Pancreas (tissue), 10 donors: ENCODE measurements at regions not wholly inside any gene's neighbourhood (a gene's known extent, or its start where the extent isn't known, plus 50 kb on each side); places are given as distances from the start of the nearest gene placed in this dataset.

Source experiments
- ATAC-seq, 4 donors: fragments of 200-7000 bp; cut with Tn5 transposase; one replicate each; pipeline versions ENCODE4 v1.8.0 to v1.9.1; 2020; ENCODE audit warnings: mild to moderate bottlenecking in 4 of 4, moderate library complexity in 4 of 4
- DNase-seq, 6 donors: peaks; one replicate each; pipeline ENCODE4 v3.0.0-alpha.2; 2020
- FAIRE-seq: peaks from 2 replicates; lab custom pipeline; 2012; peaks lifted over from hg19 to GRCh38; lab: Jason Lieb, UNC
- H3K27ac ChIP-seq, 4 donors: fragments of 200-600 bp; sonication (generic); 1 replicate in 3 of 4; 2 replicates in 1 of 4; pipeline versions ENCODE4 v1.5.0 to v1.8.0; 2020
- H3K27me3 ChIP-seq, 4 donors: fragments of 200-600 bp; one replicate each; pipeline ENCODE4 v1.8.0; 2021
- H3K36me3 ChIP-seq, 3 donors: fragments of 200-600 bp; sonication (generic) in 1 of 3; one replicate each; pipeline versions ENCODE4 v1.5.0 to v1.8.0; 2020 to 2021
- H3K4me1 ChIP-seq, 3 donors: fragments of 200-600 bp; one replicate each; pipeline ENCODE4 v1.8.0; 2021
- H3K4me3 ChIP-seq, 4 donors: fragments of 200-600 bp; sonication (generic) in 2 of 4; one replicate each; pipeline versions ENCODE4 v1.5.0 to v1.8.0; 2020 to 2021
- H3K9me3 ChIP-seq, 4 donors: fragments of 200-600 bp; one replicate each; pipeline ENCODE4 v1.8.0; 2021
- CTCF ChIP-seq, 4 donors: fragments of 200-600 bp; sonication (generic) in 3 of 4; IDR thresholded peaks; one replicate each; pipeline versions ENCODE4 v1.5.0 to v1.8.0; 2021; ENCODE audit warnings: antibody characterized with exemption in 4 of 4
- WGBS, 2 donors: extraction: QIAGEN DNeasy Blood & Tissue Kit; methylation state at CpG; one replicate each; pipeline ENCODE4 v1.1.7; 2013; 5-methylcytosine and 5-hydroxymethylcytosine counted together
- intact Hi-C, 3 donors: fragments of 100-400 bp; cut with DNase I; formaldehyde crosslinking; loops; one replicate each; pipeline versions ENCODE4 v1.11.1 to v1.14.2; 2022
- donor health status: healthy with polysubstance abuse.
- donor health status: DM: no; HTN: no; CAD: no; lungs with moderate emphysema.
- donor health status: DM: no; HTN: no; CAD: no.
- donor health status: control.
- donor health status: control.
- donor health status: Bipolar disorder and iron deficiency.
- donor health status: DM: yes; HTN: yes; CAD: no.
- donor health status: DM: no; HTN: no; CAD: no.
- donor health status: DM: no; HTN: no; CAD: no.
- donor health status: DM: yes; HTN: yes; CAD: no.

DNA sequence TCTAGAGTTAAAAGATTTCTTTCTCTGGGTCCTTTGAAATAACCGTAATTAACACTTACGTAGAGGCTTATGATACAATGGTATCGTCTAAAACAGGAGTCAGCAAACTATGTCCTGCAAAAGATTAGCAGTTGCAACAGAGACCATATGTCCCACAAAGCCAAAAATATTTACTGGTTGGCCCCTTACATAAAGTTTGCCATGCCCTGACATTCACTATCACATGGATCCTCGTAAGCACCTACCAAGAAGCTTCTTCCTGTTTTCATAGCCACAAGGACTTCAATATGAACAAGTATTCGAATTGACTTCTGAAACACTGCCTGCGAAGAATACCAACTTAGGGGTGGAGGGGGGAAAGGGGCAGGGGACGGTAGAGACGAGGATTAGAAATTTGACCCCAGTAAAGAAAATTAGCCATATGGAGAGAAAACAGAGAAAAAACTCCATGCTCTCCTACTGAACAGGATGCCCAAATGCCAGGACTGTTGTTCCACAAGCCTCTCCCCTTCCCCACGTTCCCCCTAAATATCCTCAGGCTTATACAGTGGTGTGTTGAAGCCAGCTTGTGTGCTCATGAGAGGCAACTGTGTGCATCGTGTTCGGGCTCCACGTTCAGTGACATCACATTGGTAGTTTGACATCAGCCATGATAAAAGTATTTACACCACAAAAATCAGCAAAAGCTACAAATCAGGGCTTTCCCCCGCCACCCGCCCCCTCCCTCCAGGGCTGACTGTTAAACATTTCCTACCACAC lies 144.1 kb upstream of the HES1 start:
- ATAC-seq (no peak), DNase-seq (no peak), FAIRE-seq (no peak)
- no peaks in the 10 kb centered on the region for H3K36me3 ChIP-seq
- no peaks in the 10 kb centered on the region for H3K27me3 ChIP-seq
- no peak overlapping the region for H3K27ac ChIP-seq
- no peaks in the 10 kb centered on the region for H3K4me1 ChIP-seq
- no peak overlapping the region for H3K4me3 ChIP-seq
- H3K9me3 ChIP-seq = no peaks in the 10 kb centered on the region
- intact Hi-C loops = loop anchor here in 1 of 3 donors (10.0 kb wide), 1 partner anchor 207 kb away; no protein-coding TSS in a partner anchor
- TF ChIP-seq CTCF (IDR thresholded peaks at IDR 0.05) = no peak
- 84 to 86% methylated on average over 14 of the region's 14 CpGs for WGBS, 2 donors

- ATAC-seq (no peak), FAIRE-seq (no peak), DNase-seq (no peak)
- no peak for TF ChIP-seq CTCF (IDR thresholded peaks at IDR 0.05)
- no peaks in the 10 kb centered on the region for H3K36me3 ChIP-seq
- intact Hi-C loops = loop anchor here in 1 of 3 donors (10.0 kb wide), 1 partner anchor 208 kb away; no protein-coding TSS in a partner anchor
- H3K4me1 ChIP-seq = no peaks in the 10 kb centered on the region
- WGBS, 2 donors = 85 to 90% methylated on average over 2 of the region's 2 CpGs
- H3K27ac ChIP-seq = no peak overlapping the region
- no peaks in the 10 kb centered on the region for H3K27me3 ChIP-seq
- H3K4me3 ChIP-seq = no peak overlapping the region
- H3K9me3 ChIP-seq = no peaks in the 10 kb centered on the region
Observed at GRCh38 chr3:193992425-193993037, 143.4 kb upstream of the HES1 start.

DNA sequence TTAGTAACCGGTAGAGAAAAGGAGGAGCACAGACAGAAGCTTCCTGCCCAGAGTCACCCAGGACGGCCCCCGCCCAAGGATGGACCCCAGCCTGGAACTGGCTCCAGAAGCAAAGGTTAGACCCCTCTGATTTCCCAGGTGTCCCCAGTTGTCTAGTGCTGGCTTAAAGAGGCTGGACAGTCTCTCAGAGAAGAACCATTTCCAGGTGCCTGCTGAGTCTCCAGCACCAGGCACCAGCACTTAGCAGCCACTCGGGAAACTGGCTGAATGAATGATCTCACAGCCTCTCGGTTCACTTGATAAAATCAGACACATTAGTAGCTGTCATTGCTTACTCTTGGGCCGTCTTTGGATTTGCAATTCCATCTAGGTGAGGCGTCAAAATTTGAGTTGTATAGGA lies 139.7 kb upstream of the HES1 start:
- no peak for FAIRE-seq

GRCh38 chr3:193996641-193997089 lies 139.3 kb upstream of the HES1 start:
- 92 to 98% methylated on average over 6 of the region's 6 CpGs for WGBS, 2 donors
- Histone ChIP-seq H3K4me3 (no peak overlapping the region), H3K27me3 (no peaks in the 10 kb centered on the region), H3K36me3 (no peaks in the 10 kb centered on the region), H3K4me1 (no peaks in the 10 kb centered on the region), H3K27ac (no peak overlapping the region), H3K9me3 (no peaks in the 10 kb centered on the region)
- intact Hi-C loops = loop anchor here in 1 of 3 donors (10.0 kb wide), 1 partner anchor 212 kb away; no protein-coding TSS in a partner anchor
- TF ChIP-seq CTCF (IDR thresholded peaks at IDR 0.05) = no peak
- ATAC-seq (no peak), DNase-seq (no peak), FAIRE-seq (no peak)

More for the DNA sequence above, 139.7 kb upstream of the HES1 start:
- H3K27me3 ChIP-seq = no peaks in the 10 kb centered on the region
- TF ChIP-seq CTCF (IDR thresholded peaks at IDR 0.05) = no peak
- DNase-seq (no peak), ATAC-seq (no peak)
- WGBS, 2 donors = 84 to 89% methylated on average over 7 of the region's 7 CpGs
- H3K9me3 ChIP-seq = no peaks in the 10 kb centered on the region
- H3K36me3 ChIP-seq = no peaks in the 10 kb centered on the region
- intact Hi-C loops = loop anchor here in 1 of 3 donors (10.0 kb wide), 1 partner anchor 211 kb away; no protein-coding TSS in a partner anchor
- no peak overlapping the region for H3K27ac ChIP-seq
- H3K4me1 ChIP-seq = no peaks in the 10 kb centered on the region
- H3K4me3 ChIP-seq = no peak overlapping the region
